ENCODE measurements at regions not wholly inside any gene's neighbourhood (a gene's known extent, or its start where the extent isn't known, plus 50 kb on each side); places are given as distances from the start of the nearest gene placed in this dataset.

DNA sequence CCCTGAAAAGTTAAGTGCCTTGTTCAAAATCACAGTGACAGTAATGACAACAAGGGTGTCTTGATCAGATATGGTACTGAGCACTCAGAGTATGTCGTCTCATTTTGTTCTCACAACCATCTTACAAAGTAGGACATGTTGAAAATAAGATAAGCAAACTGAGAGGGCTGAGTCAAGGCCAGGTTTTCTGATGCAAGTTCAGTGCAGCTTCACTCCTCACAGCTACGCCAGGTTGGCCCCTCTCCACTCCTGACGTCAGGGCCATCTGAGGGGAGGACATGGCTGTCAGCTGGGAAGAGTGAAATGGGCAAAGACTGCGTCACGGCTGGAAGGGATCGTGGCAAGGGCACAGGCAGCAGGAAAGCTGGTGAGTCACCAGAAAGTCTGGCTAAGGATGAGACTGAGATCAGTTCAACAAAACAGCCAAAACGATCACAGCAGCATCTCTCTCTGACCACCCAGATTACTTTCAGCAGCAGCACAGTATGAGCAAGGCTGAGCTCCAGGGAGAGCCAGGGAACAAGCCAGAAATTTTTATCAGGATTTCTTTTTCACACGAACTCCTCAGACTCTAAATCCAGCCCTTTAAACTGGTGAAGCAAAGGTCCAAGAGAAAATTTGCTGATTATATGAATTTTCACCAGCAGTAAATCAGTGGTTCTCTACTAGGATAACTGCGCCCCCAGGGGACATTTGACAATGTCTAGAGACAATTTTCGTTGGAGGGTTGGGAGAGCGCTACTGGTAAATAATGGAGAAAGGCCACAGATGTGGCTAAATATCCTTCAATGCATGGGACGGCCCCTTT is 297.9 kb upstream of the AMIGO2 start:
- no peak for TF ChIP-seq POLR2A (IDR thresholded peaks at IDR 0.05)
- no peak for TF ChIP-seq CTCF (IDR thresholded peaks at IDR 0.05)
- TF ChIP-seq POLR2AphosphoS5 (IDR thresholded peaks at IDR 0.05) = no peak

Data from suprapubic skin (tissue), 4 donors.